Lower leg skin (tissue), 4 donors: ENCODE measurements at regions not wholly inside any gene's neighbourhood (a gene's known extent, or its start where the extent isn't known, plus 50 kb on each side); places are given as distances from the start of the nearest gene placed in this dataset.

Source experiments
- DNase-seq, 2 donors: peaks; one replicate each; pipeline ENCODE4 v3.0.0-alpha.2; 2019; ENCODE audit warnings: low spot score in 2 of 2
- H3K4me3 ChIP-seq: fragments of 200-600 bp; sonication (generic); 2 replicates; pipeline ENCODE4 v1.5.1; 2017; ENCODE audit warnings: mild to moderate bottlenecking, low read depth; ENCODE audit not compliant: poor library complexity, severe bottlenecking
- POLR2A ChIP-seq, 2 donors: fragments of 450-650 bp; IDR thresholded peaks; one replicate each; pipeline ENCODE4 v1.6.1; 2016 to 2017; ENCODE audit warnings: antibody characterized with exemption in 2 of 2, mild to moderate bottlenecking in 1 of 2, moderate library complexity in 1 of 2
- WGBS, 2 donors: methylation state at CpG; one replicate each; pipeline ENCODE4 v1.1.5; 2018; 5-methylcytosine and 5-hydroxymethylcytosine counted together
- intact Hi-C: fragments of 100-400 bp; cut with DNase I; formaldehyde crosslinking; loops from one replicate; pipeline ENCODE4 v1.15.0; 2023; ENCODE audit warnings: low total_unique reads
- TF ChIP-seq, protein P1 (sequence below), 3 donors: fragments of 450-650 bp; IDR thresholded peaks; one replicate each; pipeline ENCODE4 v1.5.1; 2016; ENCODE audit warnings: antibody characterized with exemption in 3 of 3, mild to moderate bottlenecking in 3 of 3, moderate library complexity in 2 of 3

DNA sequence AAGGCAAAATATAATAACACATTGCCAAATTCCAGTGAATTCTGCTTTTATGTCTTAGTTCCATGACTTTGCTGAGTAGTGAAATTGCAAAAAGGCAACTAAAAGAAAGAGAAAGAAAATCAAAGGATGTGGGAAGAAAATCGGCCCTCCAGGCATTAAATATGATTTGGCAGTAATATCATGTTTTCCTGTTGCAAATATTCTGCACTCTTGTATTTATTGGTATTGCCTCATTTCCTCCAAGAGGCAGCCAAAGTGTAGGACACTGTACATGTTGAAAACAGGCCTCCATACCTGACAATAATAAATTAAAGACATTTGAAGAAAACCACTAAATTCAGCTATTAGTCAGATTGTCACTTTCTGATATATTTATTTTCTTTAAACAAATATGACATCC lies 460.0 kb upstream of the NOX3 start:
- TF ChIP-seq, protein P1, sequence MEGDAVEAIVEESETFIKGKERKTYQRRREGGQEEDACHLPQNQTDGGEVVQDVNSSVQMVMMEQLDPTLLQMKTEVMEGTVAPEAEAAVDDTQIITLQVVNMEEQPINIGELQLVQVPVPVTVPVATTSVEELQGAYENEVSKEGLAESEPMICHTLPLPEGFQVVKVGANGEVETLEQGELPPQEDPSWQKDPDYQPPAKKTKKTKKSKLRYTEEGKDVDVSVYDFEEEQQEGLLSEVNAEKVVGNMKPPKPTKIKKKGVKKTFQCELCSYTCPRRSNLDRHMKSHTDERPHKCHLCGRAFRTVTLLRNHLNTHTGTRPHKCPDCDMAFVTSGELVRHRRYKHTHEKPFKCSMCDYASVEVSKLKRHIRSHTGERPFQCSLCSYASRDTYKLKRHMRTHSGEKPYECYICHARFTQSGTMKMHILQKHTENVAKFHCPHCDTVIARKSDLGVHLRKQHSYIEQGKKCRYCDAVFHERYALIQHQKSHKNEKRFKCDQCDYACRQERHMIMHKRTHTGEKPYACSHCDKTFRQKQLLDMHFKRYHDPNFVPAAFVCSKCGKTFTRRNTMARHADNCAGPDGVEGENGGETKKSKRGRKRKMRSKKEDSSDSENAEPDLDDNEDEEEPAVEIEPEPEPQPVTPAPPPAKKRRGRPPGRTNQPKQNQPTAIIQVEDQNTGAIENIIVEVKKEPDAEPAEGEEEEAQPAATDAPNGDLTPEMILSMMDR (IDR thresholded peaks at IDR 0.05), result no peak
- no peak for TF ChIP-seq POLR2A (IDR thresholded peaks at IDR 0.05)
- no peak for DNase-seq
- WGBS, 2 donors, result 6 to 7% methylated on average over 1 of the region's 1 CpG
- intact Hi-C loops, result no loop called here
- no peak overlapping the region for H3K4me3 ChIP-seq

DNA sequence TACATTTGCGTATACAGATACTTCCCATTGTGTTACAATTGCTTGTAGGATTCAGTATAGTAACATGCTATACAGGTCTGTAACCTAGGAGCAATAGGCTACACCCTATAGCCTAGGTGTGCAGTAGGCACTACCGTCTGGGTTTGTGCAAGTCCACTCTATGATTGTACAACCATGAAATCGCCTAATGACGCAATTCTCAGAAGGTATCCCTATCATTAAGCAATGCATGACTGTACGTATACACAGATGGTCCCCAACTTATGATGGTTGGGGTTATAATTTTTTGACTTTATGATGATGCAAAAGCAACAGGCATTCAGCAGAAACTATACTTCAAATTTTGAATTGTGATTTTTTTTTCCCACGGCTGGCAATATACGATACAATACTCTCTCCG lies 458.2 kb upstream of the NOX3 start:
- TF ChIP-seq, protein P1 (IDR thresholded peaks at IDR 0.05), result no peak
- TF ChIP-seq POLR2A (IDR thresholded peaks at IDR 0.05), result no peak
- DNase-seq, result no peak
- no peak overlapping the region for H3K4me3 ChIP-seq
- intact Hi-C loops, result no loop called here
- 96 to 97% methylated on average over 8 of the region's 8 CpGs for WGBS, 2 donors

- DNase-seq, result no peak
- intact Hi-C loops, result no loop called here
- WGBS, 2 donors, result 71 to 72% methylated on average over 2 of the region's 2 CpGs
- TF ChIP-seq, protein P1 (IDR thresholded peaks at IDR 0.05), result no peak
- no peak for TF ChIP-seq POLR2A (IDR thresholded peaks at IDR 0.05)
- H3K4me3 ChIP-seq, result no peak overlapping the region
These were observed 454.1 kb upstream of the NOX3 start for GRCh38 chr6:155909710-155910109.

- DNase-seq, result no peak
- intact Hi-C loops, result no loop called here
- WGBS, 2 donors, result 69 to 72% methylated on average over 3 of the region's 3 CpGs
- H3K4me3 ChIP-seq, result no peak overlapping the region
- TF ChIP-seq POLR2A (IDR thresholded peaks at IDR 0.05), result no peak
- TF ChIP-seq, protein P1 (IDR thresholded peaks at IDR 0.05), result no peak
These were observed 440.0 kb upstream of the NOX3 start for GRCh38 chr6:155895641-155896040.

GRCh38 chr6:155894758-155895157 lies 439.1 kb upstream of the NOX3 start:
- H3K4me3 ChIP-seq, result no peak overlapping the region
- 75 to 83% methylated on average over 5 of the region's 5 CpGs for WGBS, 2 donors
- DNase-seq, result no peak
- intact Hi-C loops, result no loop called here
- TF ChIP-seq, protein P1 (IDR thresholded peaks at IDR 0.05), result no peak
- TF ChIP-seq POLR2A (IDR thresholded peaks at IDR 0.05), result no peak

- intact Hi-C loops, result no loop called here
- no peak for DNase-seq
- H3K4me3 ChIP-seq, result no peak overlapping the region
- TF ChIP-seq POLR2A (IDR thresholded peaks at IDR 0.05), result no peak
- TF ChIP-seq, protein P1 (IDR thresholded peaks at IDR 0.05), result no peak
- 77 to 86% methylated on average over 4 of the region's 4 CpGs for WGBS, 2 donors
These were observed 438.6 kb upstream of the NOX3 start for GRCh38 chr6:155894262-155894661.
